ENCODE measurements at regions not wholly inside any gene's neighbourhood (a gene's known extent, or its start where the extent isn't known, plus 50 kb on each side); places are given as distances from the start of the nearest gene placed in this dataset.

DNA sequence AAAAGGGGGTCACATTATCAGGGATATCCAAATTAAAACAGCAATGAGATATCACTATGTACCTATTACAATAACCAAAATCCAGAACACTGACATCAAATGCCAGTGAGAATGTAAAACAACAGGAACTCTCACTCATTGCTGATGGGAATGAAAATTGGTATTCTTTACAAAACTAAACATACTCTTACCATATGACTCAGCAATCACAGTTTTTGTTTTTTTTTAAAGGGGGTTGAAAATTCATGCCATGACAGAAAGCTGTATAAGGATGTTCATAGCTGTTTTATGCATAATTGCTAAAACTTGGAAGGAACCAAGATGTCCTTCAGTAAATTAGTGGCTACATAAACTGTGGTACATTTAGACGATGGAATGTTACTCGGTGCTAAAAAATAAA, 71.6 kb upstream of the SLITRK1 start:
- ATAC-seq (ENCODE audit: insufficient read depth, low read depth): no peak
- no peak overlapping the region for H3K27ac ChIP-seq (ENCODE audit: low read length)
- H3K9me3 ChIP-seq (ENCODE audit: insufficient read depth, low read length, severe bottlenecking): no peaks in the 10 kb centered on the region
- no peaks in the 10 kb centered on the region for H3K36me3 ChIP-seq (ENCODE audit: insufficient read depth, low read length)
- DNase-seq: no peak
- H3K79me2 ChIP-seq (ENCODE audit: insufficient read depth, low read length): no peaks in the 10 kb centered on the region
- no peak overlapping the region for H3K4me3 ChIP-seq (ENCODE audit: low read depth in 1 of 2, low read length in 2 of 2)
- no peaks in the 10 kb centered on the region for H3K4me1 ChIP-seq (ENCODE audit: insufficient read depth, low read length)
- no peak for TF ChIP-seq CTCF (IDR thresholded peaks at IDR 0.05; ENCODE audit: borderline replicate concordance, extremely low read depth, low read length, poor library complexity, severe bottlenecking)
- TF ChIP-seq EZH2 (IDR thresholded peaks at IDR 0.05; ENCODE audit: borderline replicate concordance, low read depth, low read length, severe bottlenecking): no peak
- no peak overlapping the region for H3K9ac ChIP-seq (ENCODE audit: low read depth, low read length)
- H2AFZ ChIP-seq (ENCODE audit: low read depth, low read length): no peak overlapping the region
- H3K4me2 ChIP-seq (ENCODE audit: insufficient read depth, low read length): no peak overlapping the region
- H4K20me1 ChIP-seq (ENCODE audit: insufficient read depth, low read length): no peaks in the 10 kb centered on the region
- no peaks in the 10 kb centered on the region for H3K27me3 ChIP-seq (ENCODE audit: insufficient read depth, low read length, poor library complexity)

DNA sequence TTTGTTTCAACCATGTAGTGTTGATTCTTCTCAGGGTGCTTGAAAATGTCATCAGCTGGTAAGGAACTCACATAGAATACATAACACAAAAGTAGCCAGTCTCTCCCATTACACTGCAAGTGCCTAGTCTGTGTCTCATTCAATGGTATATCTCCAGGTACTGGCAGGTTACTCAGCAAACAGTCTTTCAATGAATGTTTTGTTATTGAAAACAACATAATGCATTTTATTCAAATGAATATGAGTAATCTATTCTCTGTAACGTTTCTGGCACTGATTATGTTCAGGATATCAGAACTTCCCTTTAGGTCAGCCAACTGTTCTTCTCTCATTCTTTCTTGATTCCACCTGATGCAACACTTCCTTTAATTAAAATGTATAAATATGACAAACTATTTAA, 68.0 kb upstream of the SLITRK1 start:
- Histone ChIP-seq H3K27me3 (ENCODE audit: insufficient read depth, low read length, poor library complexity) (no peaks in the 10 kb centered on the region), H3K4me3 (ENCODE audit: low read depth in 1 of 2, low read length in 2 of 2) (no peak overlapping the region), H3K27ac (ENCODE audit: low read length) (no peak overlapping the region), H3K36me3 (ENCODE audit: insufficient read depth, low read length) (no peaks in the 10 kb centered on the region), H2AFZ (ENCODE audit: low read depth, low read length) (no peak overlapping the region), H3K9ac (ENCODE audit: low read depth, low read length) (no peak overlapping the region), H3K4me2 (ENCODE audit: insufficient read depth, low read length) (no peak overlapping the region), H3K79me2 (ENCODE audit: insufficient read depth, low read length) (no peaks in the 10 kb centered on the region), H3K9me3 (ENCODE audit: insufficient read depth, low read length, severe bottlenecking) (no peaks in the 10 kb centered on the region), H4K20me1 (ENCODE audit: insufficient read depth, low read length) (no peaks in the 10 kb centered on the region), H3K4me1 (ENCODE audit: insufficient read depth, low read length) (no peaks in the 10 kb centered on the region)
- DNase-seq (no peak), ATAC-seq (ENCODE audit: insufficient read depth, low read depth) (no peak)
- TF ChIP-seq EZH2 (IDR thresholded peaks at IDR 0.05; ENCODE audit: borderline replicate concordance, low read depth, low read length, severe bottlenecking) (no peak), CTCF (IDR thresholded peaks at IDR 0.05; ENCODE audit: borderline replicate concordance, extremely low read depth, low read length, poor library complexity, severe bottlenecking) (no peak)

DNA sequence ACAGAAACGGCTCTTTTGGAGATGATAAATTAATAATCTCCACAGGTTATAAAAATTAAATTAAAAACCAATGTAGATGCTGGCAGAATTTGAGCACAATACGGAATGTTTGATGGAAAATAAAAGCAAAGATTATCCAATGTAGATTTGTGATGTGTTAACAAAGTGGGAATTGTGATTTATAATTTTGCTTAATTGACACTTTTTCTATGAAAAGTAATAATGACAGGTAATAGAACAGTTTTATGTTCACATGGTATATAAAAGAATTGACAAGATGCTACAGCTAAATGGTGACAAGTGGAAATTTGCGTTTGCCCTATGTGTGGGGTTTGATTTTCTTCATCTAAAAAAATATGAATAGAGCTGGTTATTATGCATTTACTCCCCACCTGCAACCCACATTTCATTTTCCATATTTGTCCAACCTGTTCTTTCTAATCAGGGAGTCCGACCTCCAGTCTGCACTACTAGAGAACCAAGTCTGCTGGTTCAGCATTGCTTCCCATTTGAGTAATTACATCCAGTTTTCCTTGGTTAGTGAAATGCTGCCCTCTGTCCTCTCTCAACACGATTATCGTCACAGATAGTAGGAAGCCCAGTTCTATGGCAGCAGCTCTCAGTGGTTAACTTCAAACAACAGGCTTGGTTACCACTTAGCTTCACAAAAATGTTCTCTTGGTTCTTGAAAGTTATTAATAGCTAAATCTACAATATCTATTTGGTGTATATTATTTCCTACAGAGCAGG, 61.4 kb upstream of the SLITRK1 start:
- H3K9me3 ChIP-seq (ENCODE audit: insufficient read depth, low read length, severe bottlenecking): no peaks in the 10 kb centered on the region

More for the DNA sequence above, 61.4 kb upstream of the SLITRK1 start:
- Histone ChIP-seq H3K27me3 (ENCODE audit: insufficient read depth, low read length, poor library complexity) (no peaks in the 10 kb centered on the region), H3K9ac (ENCODE audit: low read depth, low read length) (no peak overlapping the region), H3K36me3 (ENCODE audit: insufficient read depth, low read length) (no peaks in the 10 kb centered on the region), H3K79me2 (ENCODE audit: insufficient read depth, low read length) (no peaks in the 10 kb centered on the region), H4K20me1 (ENCODE audit: insufficient read depth, low read length) (no peaks in the 10 kb centered on the region), H2AFZ (ENCODE audit: low read depth, low read length) (no peak overlapping the region), H3K27ac (ENCODE audit: low read length) (no peak overlapping the region), H3K4me1 (ENCODE audit: insufficient read depth, low read length) (no peaks in the 10 kb centered on the region), H3K4me3 (ENCODE audit: low read depth in 1 of 2, low read length in 2 of 2) (no peak overlapping the region), H3K4me2 (ENCODE audit: insufficient read depth, low read length) (no peak overlapping the region)
- ATAC-seq (ENCODE audit: insufficient read depth, low read depth) (no peak), DNase-seq (no peak)
- TF ChIP-seq EZH2 (IDR thresholded peaks at IDR 0.05; ENCODE audit: borderline replicate concordance, low read depth, low read length, severe bottlenecking): no peak
- TF ChIP-seq CTCF (IDR thresholded peaks at IDR 0.05; ENCODE audit: borderline replicate concordance, extremely low read depth, low read length, poor library complexity, severe bottlenecking): no peak
